Nucleus accumbens (tissue), 56 donors: ENCODE measurements at regions not wholly inside any gene's neighbourhood (a gene's known extent, or its start where the extent isn't known, plus 50 kb on each side); places are given as distances from the start of the nearest gene placed in this dataset.

ENCODE experiments used
- DNase-seq, 56 donors: peaks; one replicate each; lab custom pipeline; 2025; lab: John Stamatoyannopoulos, UW

- no peak for DNase-seq
Measured at GRCh38 chr13:50099473-50099872, 84.2 kb downstream of the KCNRG start.

DNA sequence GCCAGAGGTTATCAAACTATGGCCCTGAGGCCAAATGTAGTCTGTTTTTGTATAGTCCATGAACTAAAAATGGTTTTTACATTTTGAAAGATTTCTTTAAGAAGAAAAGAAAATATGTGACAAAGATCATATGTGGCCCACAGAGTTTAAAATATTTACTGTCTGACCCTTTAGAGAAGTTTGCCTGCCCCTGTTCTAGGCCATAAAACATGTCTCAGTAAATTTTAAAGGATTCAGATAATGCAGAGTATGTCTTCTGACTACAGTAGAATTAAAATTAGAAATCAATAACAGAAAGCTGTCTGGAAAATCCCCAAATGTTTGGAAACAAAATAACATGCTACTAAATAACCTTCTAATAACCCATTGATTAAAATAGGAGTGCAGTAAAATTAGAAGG lies 86.3 kb downstream of the KCNRG start:
- DNase-seq, result no peak

- DNase-seq, result no peak
Measured at GRCh38 chr13:50104493-50104892, 89.2 kb downstream of the KCNRG start.

GRCh38 chr13:50106559-50106958 lies 91.3 kb downstream of the KCNRG start:
- DNase-seq, result no peak

- no peak for DNase-seq
Measured at GRCh38 chr13:50107205-50107604, 92.0 kb downstream of the KCNRG start.

DNA sequence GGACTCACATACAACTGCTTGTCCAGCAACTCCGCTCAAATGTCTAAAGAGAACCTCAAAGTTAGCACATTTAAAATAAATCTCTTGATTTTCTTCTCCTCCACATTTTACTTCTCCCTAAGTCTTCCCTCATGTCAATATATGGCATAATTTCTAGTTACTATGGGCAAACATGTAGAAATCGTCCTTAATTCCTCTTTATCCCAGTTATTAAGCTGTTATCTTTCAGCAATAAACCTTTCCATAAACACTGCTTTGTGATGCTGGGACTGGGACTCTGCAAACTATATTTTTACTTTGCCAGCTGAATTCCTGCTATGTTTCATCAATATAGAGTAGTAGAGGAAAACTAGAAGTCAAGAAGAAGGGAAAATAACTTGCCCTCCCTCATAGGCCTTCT lies 99.7 kb downstream of the KCNRG start:
- no peak for DNase-seq

DNA sequence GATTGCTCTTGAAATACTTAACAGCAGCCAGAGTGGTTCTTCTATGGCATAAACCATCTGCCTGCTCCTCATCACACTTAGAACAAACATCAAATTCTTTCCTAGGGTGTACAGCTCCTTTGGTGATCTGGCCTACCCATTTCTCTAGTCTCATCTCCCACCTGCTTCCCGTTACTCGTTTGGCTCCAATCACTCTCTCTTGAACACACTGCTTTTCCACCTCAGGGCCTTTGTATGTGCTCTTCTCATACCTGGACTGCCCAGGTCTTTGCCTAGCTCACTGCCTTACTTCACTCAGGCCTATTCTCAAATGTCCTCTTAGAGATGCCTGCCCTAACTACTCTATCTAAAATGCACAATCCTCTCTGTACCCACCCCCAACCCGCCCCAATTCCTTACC lies 100.5 kb downstream of the KCNRG start:
- no peak for DNase-seq

DNA sequence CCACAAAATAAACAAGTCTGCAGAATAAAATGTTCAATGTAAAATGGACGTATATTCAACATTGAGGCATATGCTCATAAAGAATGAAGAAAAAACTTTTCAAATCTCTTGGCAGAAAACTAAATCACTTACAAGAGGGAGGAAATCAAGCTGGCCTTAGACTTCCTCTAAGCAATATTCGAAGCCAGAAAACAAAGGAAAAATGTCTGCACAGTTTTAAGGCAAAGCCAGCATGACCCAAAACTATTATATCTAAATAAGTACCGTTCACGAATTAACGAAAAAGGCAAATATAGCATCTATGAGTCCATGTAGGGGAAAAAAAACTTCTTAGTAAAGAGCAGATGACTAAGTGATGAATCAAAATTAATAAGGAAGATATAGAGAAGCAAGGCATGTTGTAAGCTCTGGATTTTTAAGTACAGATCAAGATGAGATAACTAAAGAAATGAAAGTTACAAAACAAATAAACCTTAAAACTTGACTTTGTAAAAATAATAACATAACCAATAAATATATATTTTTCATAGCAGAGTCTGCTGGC lies 101.3 kb downstream of the KCNRG start:
- DNase-seq, result no peak

- DNase-seq, result no peak
Measured at GRCh38 chr13:50119591-50119990, 104.3 kb downstream of the KCNRG start.

DNA sequence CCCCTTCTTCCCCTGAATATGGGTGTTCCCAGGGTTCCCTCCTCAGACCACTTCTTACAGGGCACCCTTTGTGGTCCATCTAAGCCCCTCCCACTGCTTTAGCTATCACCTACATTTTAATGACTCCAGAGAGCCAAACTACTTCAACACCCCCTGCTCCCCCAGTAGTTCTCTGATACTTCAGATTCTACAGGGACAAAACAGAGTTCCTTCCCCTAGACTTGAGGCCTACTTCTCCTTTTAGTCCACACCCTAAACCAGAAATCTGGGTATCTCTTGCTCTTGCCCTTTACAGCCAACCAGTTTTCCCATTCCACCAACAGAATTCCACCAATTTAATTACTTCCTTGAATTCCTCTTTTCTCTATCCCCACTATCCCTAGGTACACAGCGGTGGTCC lies 107.2 kb downstream of the KCNRG start:
- no peak for DNase-seq

- no peak for DNase-seq
Measured at GRCh38 chr13:50123002-50123401, 107.8 kb downstream of the KCNRG start.

GRCh38 chr13:50123515-50123861 lies 108.2 kb downstream of the KCNRG start:
- peak in 1 of 56 donors; percentile 57 for DNase-seq

DNA sequence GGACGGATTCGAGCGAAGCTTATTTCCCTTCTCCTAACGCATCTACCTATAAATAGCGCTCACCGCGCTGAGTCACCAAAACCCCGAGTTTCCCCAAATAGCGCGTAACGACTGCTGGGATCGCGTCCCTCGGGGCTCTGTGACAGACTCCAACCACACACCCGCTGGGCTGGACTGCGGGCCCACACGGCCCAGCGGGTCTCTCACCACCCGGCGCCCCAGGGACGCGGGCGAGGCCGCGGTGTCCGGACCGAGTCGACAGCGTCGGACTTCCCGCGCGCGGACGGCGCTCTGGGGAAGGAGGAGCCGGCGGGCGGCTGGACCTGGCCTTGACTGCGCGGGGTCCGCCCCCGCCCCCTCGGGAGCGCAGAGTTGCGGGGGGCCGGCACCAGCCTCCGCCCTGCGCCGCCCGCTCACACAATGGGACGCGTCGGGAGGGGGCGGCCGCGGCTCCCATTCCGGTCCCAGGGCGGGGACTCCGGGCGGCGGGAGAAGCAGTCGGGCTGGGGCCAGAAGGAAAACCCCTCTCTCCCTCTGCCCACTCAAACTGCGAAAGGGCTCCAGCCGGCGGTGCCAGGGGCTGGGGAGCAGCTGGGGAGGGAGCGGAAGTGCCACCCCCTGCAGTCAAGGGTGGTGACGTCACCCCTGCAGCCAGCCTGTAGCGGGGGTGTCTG lies 108.8 kb downstream of the KCNRG start:
- DNase-seq, result peak in 45 of 56 donors; percentile 22 to 96 (median 91)

GRCh38 chr13:50124536-50125303 lies 109.5 kb downstream of the KCNRG start:
- DNase-seq, result peak in 27 of 56 donors; percentile 54 to 96 (median 93)

- peak in 1 of 56 donors; percentile 69 for DNase-seq
Measured at GRCh38 chr13:50125304-50125553, 110.0 kb downstream of the KCNRG start.

DNA sequence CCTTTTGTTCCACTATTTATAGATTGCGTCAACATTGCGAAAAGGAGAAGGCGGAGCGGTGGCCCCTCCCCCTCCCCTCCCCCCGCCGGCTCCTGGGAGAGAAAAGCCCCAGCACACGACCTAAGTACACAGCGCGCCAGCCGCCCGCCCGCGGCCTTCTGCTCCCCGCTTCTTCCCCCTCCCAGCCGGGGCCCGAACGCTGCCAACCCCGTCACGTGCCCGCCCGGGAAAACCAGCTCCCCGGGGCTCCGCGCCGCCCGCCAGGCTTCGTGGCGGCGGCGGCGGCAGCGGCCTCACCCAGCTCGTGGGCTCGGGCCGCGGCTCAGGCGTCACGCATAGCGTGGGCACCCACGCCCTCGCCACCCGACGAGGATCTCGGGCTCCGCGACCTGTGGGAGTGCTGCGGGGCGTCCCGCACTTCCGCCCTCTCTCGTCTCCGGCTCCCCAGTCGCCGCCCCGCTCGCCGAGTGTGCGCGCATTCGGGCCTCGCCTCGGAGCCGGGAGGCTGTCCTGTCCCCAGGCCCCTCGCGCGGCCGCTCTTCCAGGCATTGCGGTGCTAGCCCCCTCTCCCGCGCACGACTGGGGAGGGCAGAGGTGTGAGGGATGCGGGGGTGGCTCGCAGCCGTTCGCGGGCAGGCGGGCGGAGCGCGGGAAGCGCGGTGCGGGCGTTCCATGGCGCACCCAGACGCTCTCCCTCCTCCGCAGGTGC lies 110.5 kb downstream of the KCNRG start:
- DNase-seq, result peak in 54 of 56 donors; percentile 44 to 96 (median 88)

DNA sequence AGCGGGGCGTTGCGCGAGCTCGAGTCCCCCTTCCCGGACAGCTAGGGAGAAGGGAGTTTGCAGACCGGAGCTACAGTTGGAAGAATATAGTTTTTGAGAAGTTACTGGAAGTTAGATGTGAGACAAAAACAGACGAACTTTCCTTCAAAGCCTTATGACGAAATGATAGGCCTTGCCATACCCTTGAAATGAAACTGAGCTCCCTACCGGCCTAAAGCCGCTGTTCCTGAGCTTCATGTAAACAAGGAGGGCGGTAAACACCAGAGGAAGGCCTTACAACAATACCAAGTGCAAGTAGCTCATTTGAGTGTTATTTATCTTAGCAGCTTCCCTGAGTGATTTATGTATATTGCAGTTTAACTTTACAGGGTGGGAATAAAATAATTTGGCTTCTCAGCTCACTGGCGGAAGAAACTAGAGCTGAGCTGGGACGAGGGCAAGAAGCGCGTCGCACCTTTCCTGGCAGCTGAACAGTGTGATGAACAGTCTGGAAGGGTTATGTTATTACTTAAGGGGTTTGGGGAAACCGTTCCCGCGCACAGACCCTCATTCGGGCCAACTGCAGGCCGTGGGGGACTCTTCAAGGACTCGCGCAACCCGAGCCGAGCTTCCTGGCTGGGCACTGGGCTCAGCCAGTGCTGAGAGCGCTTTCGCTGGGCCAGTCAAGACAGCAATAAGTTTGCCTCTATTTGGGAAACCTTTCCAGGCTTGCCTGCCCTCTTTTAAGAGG lies 111.2 kb downstream of the KCNRG start:
- no peak for DNase-seq

DNA sequence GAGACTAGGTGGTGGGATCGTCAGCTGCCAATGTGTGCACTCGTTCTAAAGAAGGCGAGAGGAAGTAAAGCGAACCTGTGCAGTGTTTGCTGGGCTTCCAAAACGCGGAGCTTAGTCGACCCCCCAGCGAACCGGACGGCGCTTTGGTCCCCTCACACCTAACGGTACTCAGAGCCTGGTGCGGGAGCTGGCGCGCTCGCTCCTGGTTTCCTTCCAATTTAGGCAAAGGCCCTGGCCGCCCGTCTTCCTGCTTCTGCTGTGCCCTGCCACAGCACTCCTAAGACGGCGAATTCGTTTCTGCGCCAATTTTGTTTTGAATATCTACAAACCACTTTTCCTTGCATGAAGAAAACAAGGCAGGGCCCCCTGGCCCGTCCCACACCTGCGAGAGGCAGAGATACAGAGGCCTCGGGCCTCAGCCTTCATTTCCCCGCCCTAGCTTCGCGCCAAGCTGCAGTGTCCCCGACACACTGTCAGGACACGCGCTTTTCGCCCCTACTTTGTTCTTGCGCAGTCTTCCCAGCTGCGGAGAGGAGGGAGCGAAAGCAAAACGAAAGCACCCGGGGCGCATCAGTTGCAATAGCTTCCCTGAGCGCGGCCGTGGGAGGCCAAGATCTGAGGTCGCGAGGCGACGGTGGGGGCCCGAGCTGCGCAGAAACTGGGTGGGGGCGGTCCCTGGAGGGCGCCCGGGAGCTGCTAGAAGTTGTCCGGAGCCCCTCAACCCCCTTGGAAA lies 111.9 kb downstream of the KCNRG start:
- DNase-seq, result peak in 5 of 56 donors; percentile 2 to 28 (median 10)

- no peak for DNase-seq
Measured at GRCh38 chr13:50127726-50128291, 112.6 kb downstream of the KCNRG start.

DNA sequence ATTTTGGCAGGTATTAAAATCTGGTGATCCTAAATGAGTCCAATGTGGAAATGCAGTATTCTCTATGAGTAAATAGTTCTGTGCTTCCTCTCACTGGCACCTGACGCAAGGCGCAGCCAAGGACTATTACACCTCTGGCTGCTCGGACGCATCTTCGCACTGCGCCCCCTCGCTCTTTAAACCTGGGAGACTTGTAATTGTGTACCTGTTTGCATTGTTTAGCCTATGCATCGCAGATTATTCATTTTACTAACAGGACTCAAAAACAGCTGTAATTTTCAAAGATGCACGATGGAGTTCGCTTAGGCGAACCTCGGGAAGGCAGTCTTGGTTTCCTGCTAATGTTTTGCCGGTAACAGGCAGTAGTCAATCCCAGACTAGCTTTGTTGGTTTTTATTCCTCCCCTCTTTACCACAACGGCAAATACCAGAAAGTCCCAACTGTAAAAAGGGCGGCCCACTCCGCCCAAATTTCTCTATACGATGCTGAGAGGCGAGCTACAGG lies 113.2 kb downstream of the KCNRG start:
- no peak for DNase-seq
